Tibial artery (tissue), 4 donors: ENCODE measurements at regions not wholly inside any gene's neighbourhood (a gene's known extent, or its start where the extent isn't known, plus 50 kb on each side); places are given as distances from the start of the nearest gene placed in this dataset.
"Not testable (repeated sequence)": the region's sequence is repeated elsewhere in the genome, so short reads cannot be mapped to it uniquely, and the experiment has no call there.

Experiments used
- DNase-seq, 2 donors: peaks; one replicate each; pipeline ENCODE4 v3.0.0-alpha.2; 2019
- H3K27ac ChIP-seq, 2 donors: fragments of 200-600 bp; sonication (generic) in 1 of 2; 1 replicate in 1 of 2; 2 replicates in 1 of 2; pipeline ENCODE4 v1.5.1; 2018 to 2019; ENCODE audit warnings: mild to moderate bottlenecking in 1 of 2
- H3K27me3 ChIP-seq, 2 donors: fragments of 200-600 bp; sonication (generic) in 1 of 2; one replicate each; pipeline versions ENCODE4 v1.5.1 to v1.6.0; 2016 to 2019
- H3K36me3 ChIP-seq, 3 donors: fragments of 200-600 bp; sonication (generic) in 2 of 3; one replicate each; pipeline ENCODE4 v1.5.1; 2016 to 2019; ENCODE audit warnings: mild to moderate bottlenecking in 2 of 3
- H3K4me1 ChIP-seq, 4 donors: fragments of 200-600 bp; sonication (generic) in 2 of 4; 1 replicate in 3 of 4; 2 replicates in 1 of 4; pipeline ENCODE4 v1.5.1; 2016 to 2019
- H3K4me3 ChIP-seq, 2 donors: fragments of 200-600 bp; sonication (generic) in 1 of 2; 1 replicate in 1 of 2; 2 replicates in 1 of 2; pipeline ENCODE4 v1.5.1; 2018 to 2019; ENCODE audit warnings: mild to moderate bottlenecking in 2 of 2
- H3K9me3 ChIP-seq, 3 donors: fragments of 200-600 bp; sonication (generic) in 1 of 3; one replicate each; pipeline ENCODE4 v1.5.1; 2016 to 2019
- intact Hi-C: fragments of 100-400 bp; cut with DNase I; formaldehyde crosslinking; loops from one replicate; pipeline ENCODE4 v1.15.0; 2023; ENCODE audit warnings: low total_unique reads
- TF ChIP-seq, protein P1 (sequence below), 2 experiments: fragments of 200-600 bp in 1 of 2; fragments of 450-650 bp in 1 of 2; IDR thresholded peaks; one replicate each; pipeline ENCODE4 v1.5.1; 2017 to 2019; ENCODE audit warnings: antibody characterized with exemption in 2 of 2, mild to moderate bottlenecking in 1 of 2, moderate library complexity in 1 of 2

DNA sequence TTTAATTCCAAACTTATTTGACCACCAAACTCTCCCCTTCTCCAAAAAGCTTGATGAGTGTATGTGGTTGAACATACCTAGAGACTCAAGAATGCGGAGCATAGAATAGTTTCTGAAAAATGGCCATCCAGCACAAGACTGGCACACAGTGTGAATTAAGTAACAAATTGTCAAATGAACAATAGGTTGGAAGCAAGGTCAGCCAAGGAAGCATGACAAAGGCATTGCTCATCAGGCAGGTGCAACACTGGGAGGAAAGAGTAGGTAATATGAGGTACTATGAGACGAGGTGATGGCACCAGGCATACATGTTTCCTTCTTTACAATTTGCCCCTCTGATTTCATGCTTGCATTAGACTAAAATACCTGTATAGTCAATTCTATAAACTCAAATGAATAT lies 73.7 kb downstream of the DKK1 start:
- Histone ChIP-seq H3K4me3 (no peak overlapping the region), H3K27me3 (no peaks in the 10 kb centered on the region), H3K36me3 (no peaks in the 10 kb centered on the region), H3K4me1 (no peaks in the 10 kb centered on the region), H3K9me3 (no peaks in the 10 kb centered on the region), H3K27ac (no peak overlapping the region)
- TF ChIP-seq, protein P1, sequence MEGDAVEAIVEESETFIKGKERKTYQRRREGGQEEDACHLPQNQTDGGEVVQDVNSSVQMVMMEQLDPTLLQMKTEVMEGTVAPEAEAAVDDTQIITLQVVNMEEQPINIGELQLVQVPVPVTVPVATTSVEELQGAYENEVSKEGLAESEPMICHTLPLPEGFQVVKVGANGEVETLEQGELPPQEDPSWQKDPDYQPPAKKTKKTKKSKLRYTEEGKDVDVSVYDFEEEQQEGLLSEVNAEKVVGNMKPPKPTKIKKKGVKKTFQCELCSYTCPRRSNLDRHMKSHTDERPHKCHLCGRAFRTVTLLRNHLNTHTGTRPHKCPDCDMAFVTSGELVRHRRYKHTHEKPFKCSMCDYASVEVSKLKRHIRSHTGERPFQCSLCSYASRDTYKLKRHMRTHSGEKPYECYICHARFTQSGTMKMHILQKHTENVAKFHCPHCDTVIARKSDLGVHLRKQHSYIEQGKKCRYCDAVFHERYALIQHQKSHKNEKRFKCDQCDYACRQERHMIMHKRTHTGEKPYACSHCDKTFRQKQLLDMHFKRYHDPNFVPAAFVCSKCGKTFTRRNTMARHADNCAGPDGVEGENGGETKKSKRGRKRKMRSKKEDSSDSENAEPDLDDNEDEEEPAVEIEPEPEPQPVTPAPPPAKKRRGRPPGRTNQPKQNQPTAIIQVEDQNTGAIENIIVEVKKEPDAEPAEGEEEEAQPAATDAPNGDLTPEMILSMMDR (IDR thresholded peaks at IDR 0.05): no peak
- DNase-seq: no peak
- intact Hi-C loops: no loop called here

DNA sequence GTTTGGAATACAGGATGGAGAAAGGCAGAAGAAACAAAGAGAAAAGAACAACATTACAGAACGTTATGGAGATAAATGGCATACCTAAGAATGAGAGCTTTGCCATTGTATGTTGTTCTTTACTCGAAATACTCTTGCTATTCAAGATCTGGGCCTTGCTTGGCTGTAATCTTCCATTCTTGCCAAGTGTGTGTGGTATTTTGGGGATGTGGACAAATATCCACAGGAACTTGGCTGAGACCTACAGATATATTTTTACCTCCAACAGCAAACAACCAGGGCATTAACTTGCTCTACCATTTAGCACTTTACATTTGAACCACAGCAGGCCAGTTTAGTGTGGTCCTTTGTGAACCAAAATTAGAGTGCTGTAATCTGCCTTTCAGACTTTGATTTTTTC lies 76.3 kb downstream of the DKK1 start:
- TF ChIP-seq, protein P1 (IDR thresholded peaks at IDR 0.05): no peak
- Histone ChIP-seq H3K27me3 (no peaks in the 10 kb centered on the region), H3K36me3 (no peaks in the 10 kb centered on the region), H3K4me1 (no peaks in the 10 kb centered on the region), H3K27ac (no peak overlapping the region), H3K9me3 (no peaks in the 10 kb centered on the region), H3K4me3 (no peak overlapping the region)
- DNase-seq: no peak
- intact Hi-C loops: no loop called here

DNA sequence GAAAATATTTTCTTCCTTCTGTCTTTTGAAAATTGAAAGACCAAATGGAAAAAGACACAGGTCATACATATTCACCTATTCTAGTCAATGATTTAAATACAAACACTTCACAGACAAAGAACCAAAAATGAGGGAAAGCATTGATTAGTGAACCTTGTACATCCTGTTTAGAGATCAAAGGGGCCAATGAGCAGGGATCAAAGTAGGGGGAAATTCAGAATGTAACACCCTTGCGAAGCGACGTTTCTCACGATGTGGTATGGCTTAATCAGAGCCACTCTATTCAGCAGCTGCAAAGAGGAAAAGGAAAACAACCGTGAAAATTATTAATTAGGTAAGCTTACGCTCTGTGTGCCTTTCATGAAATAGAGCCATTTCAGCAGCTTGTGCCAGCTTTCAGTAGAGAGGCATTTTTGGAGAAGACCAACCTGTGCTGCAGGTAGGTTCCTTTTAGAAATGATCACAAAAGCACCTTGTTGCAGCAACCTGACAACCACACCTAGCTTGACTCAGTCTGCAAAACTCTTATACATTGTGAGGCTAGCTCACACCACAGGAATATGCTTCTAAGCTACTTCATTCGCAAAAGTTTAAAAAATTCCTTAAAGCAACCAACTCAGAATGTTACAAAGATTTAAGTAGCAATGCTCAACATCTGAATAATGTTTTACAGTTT lies 78.0 kb downstream of the DKK1 start:
- Histone ChIP-seq H3K4me3 (no peak overlapping the region), H3K36me3 (no peaks in the 10 kb centered on the region), H3K4me1 (no peaks in the 10 kb centered on the region), H3K27me3 (no peaks in the 10 kb centered on the region), H3K27ac (no peak overlapping the region), H3K9me3 (no peaks in the 10 kb centered on the region)
- no peak for DNase-seq
- intact Hi-C loops: no loop called here
- TF ChIP-seq, protein P1 (IDR thresholded peaks at IDR 0.05): no peak

DNA sequence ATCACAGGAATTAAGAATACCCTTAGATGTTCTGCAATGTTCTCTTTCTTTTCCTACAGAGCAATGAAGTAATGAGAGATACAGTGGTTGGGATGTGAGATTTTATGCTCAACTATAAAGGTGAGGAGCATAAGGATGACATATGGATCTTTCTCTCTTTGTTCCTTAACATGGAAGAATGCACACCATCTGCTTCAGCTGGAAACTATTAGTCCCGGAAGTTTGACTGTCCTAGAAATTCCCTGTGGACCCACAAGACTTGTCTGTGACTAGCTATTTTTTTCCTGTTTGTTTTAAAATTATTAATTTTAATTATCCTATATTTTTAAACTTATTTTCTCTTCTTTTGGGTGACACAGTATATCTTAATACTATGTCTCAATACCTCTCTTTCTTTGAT lies 80.2 kb downstream of the DKK1 start:
- intact Hi-C loops: no loop called here

DNA sequence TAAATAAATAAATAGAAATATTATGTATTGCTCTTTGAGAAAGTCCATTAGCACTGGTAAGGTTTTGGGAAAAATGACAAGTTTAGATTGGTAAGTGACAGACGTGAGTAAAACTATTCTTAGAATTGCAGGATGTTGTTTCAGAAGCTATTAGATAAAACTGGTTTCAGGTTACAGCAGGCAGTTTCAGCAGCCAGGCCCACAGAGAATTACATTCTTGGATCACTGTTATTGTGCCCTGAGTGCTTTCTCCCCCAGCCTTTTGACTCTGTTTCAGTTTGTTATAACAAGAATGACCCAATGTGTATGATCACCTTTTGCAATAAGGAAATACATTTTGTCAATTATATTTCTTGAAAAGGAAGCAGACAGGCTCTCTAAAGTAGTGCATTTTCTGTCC lies 86.5 kb downstream of the DKK1 start:
- Histone ChIP-seq H3K36me3 (no peaks in the 10 kb centered on the region), H3K27me3 (no peaks in the 10 kb centered on the region), H3K27ac (no peak overlapping the region), H3K4me3 (no peak overlapping the region), H3K9me3 (no peaks in the 10 kb centered on the region), H3K4me1 (no peaks in the 10 kb centered on the region)
- TF ChIP-seq, protein P1 (IDR thresholded peaks at IDR 0.05): no peak
- intact Hi-C loops: no loop called here
- no peak for DNase-seq

More for the DNA sequence above, 80.2 kb downstream of the DKK1 start:
- no peaks in the 10 kb centered on the region for H3K27me3 ChIP-seq
- H3K9me3 ChIP-seq: no peaks in the 10 kb centered on the region
- no peaks in the 10 kb centered on the region for H3K4me1 ChIP-seq
- no peak overlapping the region for H3K4me3 ChIP-seq
- TF ChIP-seq, protein P1 (IDR thresholded peaks at IDR 0.05): no peak
- H3K36me3 ChIP-seq: no peaks in the 10 kb centered on the region
- H3K27ac ChIP-seq: no peak overlapping the region
- DNase-seq: no peak

DNA sequence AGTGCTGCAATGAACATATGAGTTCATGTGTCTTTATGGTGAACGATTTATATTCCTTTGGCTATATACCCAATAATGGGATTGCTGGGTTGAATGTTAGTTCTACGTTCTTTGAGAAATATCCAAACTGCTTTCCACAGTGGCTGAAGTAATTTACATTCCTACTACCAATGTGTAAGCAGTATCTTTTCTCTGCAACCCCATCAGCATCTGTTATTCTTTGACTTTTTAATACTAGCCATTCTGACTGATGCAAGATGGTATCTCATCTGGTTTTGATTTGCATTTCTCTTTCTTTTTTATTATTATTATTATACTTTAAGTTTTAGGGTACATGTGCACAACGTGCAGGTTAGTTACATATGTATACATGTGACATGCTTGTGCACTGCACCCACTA lies 89.7 kb downstream of the DKK1 start:
- DNase-seq, H3K36me3 ChIP-seq, H3K27ac ChIP-seq, intact Hi-C loops, H3K4me1 ChIP-seq, H3K9me3 ChIP-seq, H3K27me3 ChIP-seq, H3K4me3 ChIP-seq: not testable (repeated sequence)
